Stimulated activated CD4-positive, alpha-beta T cell treated with anti-CD3 and anti-CD28 coated beads, Interleukin-12 subunit alpha, Interleukin-12 subunit beta, amount 100 ng/mL, for 24 hours (primary cell): ENCODE measurements at regions not wholly inside any gene's neighbourhood (a gene's known extent, or its start where the extent isn't known, plus 50 kb on each side); places are given as distances from the start of the nearest gene placed in this dataset.
"Not testable (repeated sequence)": the region's sequence is repeated elsewhere in the genome, so short reads cannot be mapped to it uniquely, and the experiment has no call there.

Experiments used
- DNase-seq, 2 experiments: peaks; one replicate each; pipeline ENCODE4 v3.0.0-alpha.2; 2020; ENCODE audit warnings: low read depth in 2 of 2

DNA sequence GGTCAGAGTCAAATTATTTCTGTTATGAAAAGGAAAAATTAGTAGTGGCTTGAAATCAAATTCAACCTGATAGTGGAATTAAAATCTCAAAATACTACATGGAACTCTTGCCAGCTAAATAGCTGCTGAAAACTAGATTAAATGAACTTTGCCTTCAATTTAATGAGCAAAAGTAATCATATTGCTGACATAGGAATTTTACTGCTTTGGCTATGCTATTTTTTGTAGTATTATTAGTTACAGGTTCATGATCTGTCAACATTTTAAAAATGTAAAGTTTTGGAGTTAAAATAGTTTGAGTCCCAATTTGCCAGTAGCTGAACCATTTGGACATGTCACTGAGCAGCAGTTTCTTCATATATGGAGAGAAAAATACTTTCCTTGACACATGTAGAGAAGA, 81.4 kb downstream of the RERGL start:
- no peak for DNase-seq

DNA sequence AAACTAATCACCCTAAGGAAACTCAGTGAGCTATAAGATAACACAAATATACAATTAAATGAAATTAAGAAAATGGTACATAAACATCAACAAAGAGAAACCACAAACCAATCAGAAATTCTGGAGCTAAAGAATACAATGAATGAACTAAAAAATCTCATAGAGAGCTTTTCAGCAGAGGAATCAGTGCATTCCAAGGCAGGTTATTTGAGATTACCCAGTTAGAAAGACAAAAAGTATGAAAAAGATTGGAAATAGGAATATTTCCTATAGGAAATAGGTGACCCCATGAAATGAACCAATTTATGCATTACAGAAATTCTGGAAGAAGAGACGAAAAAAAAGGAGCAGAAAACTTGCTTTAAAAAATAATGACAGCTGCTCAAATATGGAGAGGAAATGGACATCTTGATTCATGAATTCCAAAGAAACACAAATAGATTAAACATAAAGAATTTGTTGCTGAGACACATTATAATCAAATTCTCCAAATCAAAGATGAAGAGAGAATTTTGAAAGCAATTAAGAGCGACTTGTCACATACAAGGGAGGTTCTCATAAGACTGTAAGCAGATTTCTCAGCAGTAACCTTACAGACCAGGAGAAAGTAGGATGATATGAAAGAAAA, 90.7 kb downstream of the RERGL start:
- no peak for DNase-seq

DNA sequence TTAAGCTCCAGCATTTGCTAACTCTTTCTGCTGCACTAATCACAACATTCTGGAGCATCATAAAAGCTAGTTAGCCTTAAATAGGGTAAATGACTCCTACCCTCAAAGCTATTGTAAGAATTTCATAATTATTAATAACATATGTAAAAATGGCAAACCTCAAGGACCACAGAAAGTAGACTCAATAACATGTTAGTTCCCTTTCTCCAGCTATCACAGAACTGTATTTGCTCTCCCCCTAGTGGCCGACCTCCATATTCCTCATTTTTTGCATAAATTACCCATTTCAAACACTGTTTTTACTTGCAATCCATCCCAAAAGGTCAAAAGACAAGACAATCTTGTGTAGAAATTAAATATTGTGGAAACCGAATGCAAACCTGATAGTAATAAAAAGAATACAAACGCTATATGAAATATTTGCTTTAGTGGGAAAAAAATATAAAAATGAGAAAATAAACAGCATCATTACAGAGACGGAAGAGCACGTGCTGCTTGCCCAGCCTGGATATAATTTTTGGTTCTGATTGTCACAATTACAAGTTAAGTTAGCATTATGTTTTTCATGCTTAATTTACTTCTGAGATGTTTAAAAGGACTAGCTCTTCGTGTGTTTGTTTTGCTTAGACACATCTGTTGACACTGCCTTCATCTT, 97.9 kb downstream of the RERGL start:
- DNase-seq, result peak in 1 of 2 experiments; percentile 2

DNA sequence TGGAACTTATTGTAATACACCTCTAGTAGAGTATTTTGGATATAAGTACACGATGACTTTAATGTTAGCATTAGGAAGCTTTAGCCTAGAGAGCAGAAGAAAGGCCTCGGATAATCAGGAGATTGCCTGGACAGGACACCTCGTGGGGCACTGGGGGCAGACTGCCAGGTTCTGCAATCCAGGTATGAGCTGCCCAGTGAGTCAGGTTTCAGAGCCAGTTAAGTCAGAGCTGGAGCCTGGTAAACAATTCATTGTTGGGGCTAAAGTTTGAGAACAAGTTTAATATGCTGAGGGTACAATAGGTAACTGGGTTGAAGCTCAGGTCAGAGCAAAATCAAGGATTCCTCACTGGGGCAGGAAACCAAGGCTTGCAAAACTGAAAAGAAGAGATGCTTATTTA, 107.4 kb downstream of the RERGL start:
- DNase-seq, result no peak

- no peak for DNase-seq
These were observed 113.8 kb downstream of the RERGL start for GRCh38 chr12:17976202-17976601.

DNA sequence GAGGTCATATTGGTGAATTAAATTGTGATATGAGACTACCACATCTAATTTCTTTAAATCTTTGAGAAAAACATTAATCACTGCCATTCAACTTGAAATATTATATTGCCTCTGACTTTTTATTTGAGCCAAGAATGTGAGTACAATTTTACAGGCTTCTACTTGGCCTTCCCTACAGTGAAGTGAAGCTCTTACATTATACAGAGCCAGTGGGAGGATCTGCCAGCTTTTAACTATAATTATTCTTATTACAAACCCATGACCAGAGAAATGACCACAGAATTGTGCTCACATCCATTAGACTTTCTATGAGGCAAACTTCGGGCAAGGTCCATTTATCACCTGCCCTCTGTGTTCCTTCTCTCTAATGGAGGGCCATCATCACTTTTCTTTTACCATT, 114.2 kb downstream of the RERGL start:
- DNase-seq, result no peak

DNA sequence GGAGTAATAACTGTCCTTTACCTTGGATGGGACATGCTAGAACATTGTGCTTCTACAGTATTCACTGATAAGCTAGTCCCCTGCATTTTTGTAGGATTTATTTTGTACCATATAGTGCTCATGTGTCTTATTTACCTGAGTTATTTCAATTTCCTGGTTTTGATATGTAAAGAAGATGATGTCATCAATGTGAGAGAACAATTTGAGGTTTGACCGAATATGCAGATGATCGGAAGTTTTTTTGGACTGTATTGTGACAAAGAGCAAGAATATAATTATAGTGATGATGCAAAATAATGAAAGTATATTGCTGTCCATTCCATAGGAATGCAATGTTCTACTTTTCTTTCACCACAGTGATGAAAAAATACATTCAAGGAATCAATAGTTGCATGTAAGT, 114.8 kb downstream of the RERGL start:
- no peak for DNase-seq

DNA sequence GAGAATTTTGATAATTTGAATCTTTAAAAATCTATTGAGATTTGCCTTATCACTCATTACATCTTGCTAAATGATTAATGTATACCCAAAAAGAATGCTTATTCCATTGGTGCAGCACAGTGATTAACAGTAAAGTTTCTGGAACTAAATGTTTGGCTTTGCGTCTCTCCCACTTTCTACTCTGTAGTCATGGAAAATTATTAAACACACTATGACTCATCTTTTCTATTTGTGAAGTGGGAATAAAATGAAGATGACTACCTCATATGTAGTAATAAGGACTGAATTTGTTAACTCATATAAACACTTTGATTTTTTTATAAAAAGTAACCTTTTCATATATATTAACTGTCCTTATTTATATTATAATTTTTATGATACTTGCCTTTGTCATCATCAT, 118.1 kb downstream of the RERGL start:
- DNase-seq, result no peak

DNA sequence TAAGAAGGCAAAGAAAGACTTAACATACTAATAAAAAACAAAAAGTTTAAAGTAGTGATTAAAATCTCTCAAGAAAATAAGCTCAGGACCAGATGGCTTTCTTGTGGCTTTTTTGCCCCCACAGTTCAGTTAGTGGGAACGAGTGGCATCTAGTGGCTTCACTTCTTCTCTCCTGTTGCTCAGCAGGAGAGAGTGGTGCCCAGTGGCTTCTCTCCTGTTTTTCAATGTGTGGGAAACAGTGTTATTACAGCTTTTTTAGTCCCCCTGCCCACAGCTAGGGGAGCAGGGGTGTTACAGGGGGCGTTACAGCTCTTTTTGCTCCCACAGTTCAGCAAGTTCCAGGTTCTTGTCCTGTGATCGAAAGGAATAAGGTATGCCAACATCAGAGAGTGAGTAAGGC, 135.2 kb downstream of the RERGL start:
- no peak for DNase-seq

GRCh38 chr12:17950898-17951297, 139.1 kb downstream of the RERGL start:
- DNase-seq, result no peak

DNA sequence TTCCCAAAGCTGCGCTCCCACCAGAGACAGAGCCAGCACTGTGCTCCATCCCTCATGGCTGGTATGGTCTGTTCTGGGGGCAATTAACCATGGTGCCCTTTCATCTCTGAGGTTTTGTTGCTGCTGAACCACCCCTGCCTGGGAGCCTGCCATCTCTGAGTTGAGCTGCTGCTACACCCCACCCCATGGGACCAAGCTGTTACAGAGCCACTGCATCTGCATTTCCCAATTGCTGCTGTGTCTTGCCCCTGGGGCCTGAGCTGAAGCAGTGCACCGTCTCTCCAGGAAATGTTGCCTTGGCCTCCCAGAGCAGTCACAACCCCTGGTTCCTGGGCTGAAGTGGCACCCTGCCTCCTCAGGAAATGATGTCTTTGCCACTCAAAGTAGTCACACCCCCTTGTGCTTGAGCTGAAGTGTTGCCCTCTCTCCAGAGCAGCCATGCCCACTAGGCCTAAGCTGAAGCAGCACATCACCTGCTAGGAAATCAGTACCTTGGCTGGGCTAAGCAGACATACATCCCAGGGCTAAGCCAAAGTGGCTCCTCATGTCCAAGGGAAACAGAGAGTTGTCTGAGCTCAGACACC, 140.3 kb downstream of the RERGL start:
- DNase-seq, result no peak

- DNase-seq, result no peak
These were observed 161.2 kb downstream of the RERGL start for GRCh38 chr12:17928708-17929366.

GRCh38 chr12:17918013-17918412, 172.0 kb downstream of the RERGL start:
- no peak for DNase-seq

GRCh38 chr12:17884581-17884980, 205.4 kb downstream of the RERGL start:
- DNase-seq, result no peak

GRCh38 chr12:17878714-17879113, 211.3 kb downstream of the RERGL start:
- DNase-seq, result no peak

DNA sequence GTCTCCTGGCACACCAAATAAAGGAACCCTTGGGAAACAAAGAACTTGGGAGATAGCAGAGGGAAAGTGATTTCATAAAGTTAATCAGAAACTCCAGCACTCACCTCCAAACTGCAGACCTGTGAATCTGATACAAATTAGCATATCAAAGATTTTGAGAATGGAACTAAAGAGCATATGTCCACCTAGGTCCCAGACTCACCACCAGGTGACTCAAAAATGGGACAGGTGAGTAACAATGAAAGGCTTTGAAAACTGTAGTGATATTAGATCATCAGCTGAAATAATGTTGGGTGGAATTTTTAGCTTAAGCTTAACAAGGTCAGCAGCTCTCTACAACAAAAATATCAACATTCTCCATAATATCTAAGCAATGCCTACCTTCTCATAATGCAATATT, 214.8 kb downstream of the RERGL start:
- no peak for DNase-seq

GRCh38 chr12:17866802-17867201, 223.2 kb downstream of the RERGL start:
- DNase-seq, result no peak

- DNase-seq, result not testable (repeated sequence)
These were observed 234.4 kb downstream of the RERGL start for GRCh38 chr12:17855548-17855947.

- DNase-seq, result no peak
These were observed 236.9 kb downstream of the RERGL start for GRCh38 chr12:17853054-17853453.

DNA sequence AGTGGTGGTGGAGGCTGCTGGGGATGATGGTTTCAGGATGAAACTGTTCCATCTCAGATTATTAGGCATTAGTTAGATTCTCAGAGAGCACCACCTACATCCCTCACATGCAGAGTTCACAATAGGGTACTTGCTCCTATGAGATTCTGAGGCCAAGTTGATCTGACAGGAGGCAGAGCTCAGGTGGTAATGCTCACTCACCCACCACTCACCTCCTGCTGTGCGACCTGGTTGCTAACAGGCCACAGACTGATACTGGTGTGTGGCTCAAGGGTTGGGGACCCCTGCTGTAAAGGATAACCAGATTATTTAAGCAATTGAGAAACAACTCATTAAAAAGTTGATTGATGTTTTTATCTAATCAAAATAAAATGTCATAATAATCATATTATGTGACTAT, 248.5 kb downstream of the RERGL start:
- no peak for DNase-seq

GRCh38 chr12:17829813-17830212, 260.2 kb downstream of the RERGL start:
- no peak for DNase-seq

- DNase-seq, result no peak
These were observed 271.1 kb downstream of the RERGL start for GRCh38 chr12:17818931-17819330.

GRCh38 chr12:17810399-17810798, 279.6 kb downstream of the RERGL start:
- no peak for DNase-seq
